Superior temporal gyrus (tissue), 1 donor: ENCODE measurements at regions not wholly inside any gene's neighbourhood (a gene's known extent, or its start where the extent isn't known, plus 50 kb on each side); places are given as distances from the start of the nearest gene placed in this dataset.
"Not testable (repeated sequence)": the region's sequence is repeated elsewhere in the genome, so short reads cannot be mapped to it uniquely, and the experiment has no call there.

Experiments
- DNase-seq: peaks from one replicate; pipeline ENCODE4 v3.0.0-alpha.2; 2016; ENCODE audit errors: extremely low spot score

DNA sequence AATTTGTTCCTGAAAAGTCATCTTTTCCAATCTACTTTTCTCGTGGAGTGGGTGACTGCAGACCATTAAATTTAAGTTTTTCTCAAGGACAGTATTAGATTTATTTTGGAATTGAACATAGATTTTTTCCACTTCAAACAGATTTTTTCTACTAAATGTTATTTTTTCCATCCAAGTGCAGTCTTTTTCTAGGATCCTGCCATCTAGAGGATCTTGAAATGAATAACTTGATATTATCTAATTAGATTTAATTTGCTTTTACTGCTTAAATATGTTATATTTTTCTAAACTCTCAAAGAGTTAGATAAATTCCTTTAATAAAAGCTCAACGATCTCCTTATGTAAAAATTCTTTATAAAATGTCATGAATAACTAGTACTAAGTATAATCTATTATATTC is 136.9 kb upstream of the PRR16 start:
- DNase-seq: no peak

DNA sequence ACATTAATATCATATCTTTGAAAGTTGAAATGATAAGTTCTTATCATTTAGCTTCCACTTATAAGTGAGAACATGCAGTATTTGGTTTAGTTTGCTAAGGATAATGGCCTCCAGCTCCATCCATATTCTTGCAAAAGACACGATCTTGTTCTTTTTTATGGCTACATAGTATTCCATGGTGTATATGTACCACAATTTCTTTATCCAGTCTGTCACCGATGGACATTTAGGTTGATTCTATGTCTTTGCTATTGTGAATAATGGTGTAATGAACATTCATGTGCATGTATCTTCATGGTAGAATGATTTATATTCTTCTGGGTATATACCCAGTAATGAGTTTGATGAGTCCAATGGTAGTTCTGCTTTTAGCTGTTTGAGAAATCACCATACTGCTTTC is 135.0 kb upstream of the PRR16 start:
- DNase-seq: no peak

- no peak for DNase-seq
Measured at GRCh38 chr5:120330558-120330957, 133.5 kb upstream of the PRR16 start.

DNA sequence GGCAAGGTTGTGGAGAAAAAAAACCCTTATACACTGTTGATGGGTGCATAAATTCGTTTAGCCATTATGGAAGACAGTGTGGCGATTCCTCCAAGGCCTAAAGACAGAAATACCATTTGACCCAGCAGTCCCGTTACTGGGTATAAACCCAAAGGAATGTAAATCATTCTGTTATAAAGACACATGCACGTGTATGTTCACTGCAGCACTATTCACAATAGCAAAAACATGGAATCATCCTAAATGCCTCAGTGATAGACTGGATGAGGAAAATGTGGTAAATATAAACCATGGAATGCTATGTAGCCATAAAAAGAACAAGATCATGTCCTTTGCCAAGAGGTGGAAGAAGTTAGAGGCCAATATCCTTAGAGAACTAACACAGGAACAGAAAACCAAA is 119.9 kb upstream of the PRR16 start:
- DNase-seq: no peak

DNA sequence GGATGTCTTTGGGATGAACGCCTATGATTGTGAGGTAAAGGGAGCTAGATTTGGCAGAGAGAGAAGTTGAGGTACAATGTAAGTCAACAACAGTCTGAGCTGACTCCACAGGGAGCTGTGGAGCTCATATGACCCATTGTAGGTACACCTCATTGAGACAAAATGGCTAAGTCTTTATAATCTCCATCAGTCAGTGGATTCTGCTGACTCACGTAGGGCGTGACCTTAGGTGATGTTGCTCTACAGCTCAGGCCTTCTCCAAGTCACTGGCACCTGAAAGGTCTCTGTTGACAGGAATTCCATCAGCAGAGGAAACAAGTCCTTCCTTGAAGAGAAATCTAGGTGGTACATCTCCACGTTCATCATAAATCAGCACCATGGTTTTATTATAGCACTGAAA is 118.2 kb upstream of the PRR16 start:
- no peak for DNase-seq

DNA sequence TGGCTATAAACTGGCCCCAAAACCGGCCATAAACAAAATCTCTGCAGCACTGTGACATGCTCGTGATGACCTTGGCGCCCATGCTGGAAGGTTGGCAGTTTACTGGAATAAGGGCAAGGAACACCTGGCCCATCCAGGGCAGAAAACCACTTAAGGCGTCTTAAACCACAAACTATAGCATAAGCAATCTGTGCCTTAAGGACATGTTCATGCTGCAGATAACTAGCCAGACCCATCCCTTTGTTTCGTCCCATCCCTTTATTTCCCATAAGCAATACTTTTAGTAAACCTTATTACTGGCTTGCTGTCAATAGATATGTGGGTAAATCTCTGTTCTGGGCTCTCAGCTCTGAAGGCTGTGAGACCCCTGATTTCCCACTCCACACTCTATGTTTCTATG is 113.0 kb upstream of the PRR16 start:
- DNase-seq: not testable (repeated sequence)

DNA sequence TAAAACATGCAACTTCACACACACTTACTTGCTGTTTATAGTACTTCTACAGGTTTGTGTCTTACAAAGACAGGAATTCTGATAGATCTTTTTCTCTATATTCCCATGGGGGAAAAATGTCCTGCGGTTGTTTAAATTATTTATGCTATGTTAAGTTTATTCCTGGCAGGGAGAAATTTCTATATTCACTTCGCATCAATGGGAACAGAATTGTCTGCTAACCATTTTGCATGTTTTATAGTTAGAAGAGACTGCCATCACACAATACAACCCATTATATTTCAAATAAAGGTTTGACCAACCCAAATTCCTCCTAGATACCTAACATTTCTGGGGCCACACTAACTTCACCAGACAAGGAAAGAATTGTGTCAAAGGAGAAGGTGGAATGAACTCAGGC is 110.0 kb upstream of the PRR16 start:
- no peak for DNase-seq

- DNase-seq: no peak
Measured at GRCh38 chr5:120358949-120359348, 105.2 kb upstream of the PRR16 start.

DNA sequence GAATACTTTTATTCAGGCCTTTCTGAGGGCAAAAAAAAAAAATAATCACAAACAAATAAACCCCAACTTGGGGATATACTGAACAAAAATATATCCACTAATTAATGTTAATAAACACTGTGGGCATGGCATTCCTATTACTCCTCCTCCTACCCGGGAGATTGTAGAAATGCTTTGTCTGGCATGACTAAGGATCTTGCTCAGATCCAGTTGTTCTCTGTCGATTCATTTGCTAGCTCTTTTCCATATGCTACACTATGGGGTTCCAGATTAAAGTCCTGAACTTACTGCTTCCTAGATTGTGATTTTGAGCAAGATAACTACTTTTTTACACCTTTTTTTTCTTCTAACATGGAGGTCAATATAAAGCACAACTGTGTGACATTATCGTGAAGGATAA is 102.2 kb upstream of the PRR16 start:
- no peak for DNase-seq

DNA sequence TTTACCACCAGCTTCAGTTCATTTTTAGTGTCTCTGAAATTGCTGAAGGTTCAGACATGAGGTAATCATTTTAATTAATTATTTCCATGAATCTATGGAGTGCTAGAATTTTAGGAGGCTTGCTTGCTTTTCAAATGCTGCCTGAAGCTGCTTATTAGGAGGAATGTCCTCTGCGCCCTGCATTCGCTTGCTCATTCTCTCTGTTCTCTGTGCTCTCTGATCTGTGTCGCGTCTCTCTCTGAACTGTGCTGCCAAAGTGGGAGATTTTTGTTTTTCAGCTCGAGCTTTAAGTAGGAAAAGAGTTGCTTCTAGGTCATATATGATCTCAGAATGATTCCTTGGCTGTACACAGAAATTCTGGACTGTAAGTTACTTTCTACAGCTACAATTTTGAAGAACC is 101.7 kb upstream of the PRR16 start:
- no peak for DNase-seq

DNA sequence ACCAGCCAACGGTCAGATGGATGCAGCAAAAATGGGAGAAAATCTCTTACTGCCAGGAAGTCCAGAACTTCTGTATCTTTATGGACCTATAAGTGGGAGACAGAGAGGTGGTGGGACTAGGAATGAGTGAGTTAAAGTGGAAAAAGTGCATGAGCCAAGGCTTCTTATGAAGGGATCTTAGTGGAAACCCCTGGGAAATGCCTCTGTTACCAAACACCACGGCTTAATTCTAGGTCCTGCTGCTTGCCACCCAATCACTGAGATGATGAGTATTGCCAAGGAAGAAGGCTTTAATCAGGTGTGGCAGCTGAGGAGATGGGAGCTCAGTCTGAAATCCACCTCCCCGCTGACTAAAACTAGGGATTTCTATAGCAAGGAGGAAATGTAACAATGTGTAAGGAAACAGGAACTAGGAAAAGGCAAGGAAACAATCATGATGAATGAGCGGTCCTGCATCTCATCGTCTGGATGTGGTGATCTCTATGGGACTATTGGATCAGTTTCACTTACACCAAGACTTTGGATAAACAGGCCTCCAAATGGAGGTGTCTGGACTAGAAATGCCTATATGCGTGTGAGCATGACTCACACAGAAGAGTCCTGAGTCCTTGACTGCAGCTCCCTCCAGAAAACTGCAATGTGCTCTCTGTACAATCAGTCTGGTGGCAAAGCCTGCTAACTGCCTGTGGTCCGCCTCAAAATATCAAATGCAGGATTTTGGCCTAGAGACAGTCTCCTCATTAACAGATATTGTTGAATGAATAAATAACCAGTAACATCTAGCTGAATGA is 98.2 kb upstream of the PRR16 start:
- DNase-seq: no peak

DNA sequence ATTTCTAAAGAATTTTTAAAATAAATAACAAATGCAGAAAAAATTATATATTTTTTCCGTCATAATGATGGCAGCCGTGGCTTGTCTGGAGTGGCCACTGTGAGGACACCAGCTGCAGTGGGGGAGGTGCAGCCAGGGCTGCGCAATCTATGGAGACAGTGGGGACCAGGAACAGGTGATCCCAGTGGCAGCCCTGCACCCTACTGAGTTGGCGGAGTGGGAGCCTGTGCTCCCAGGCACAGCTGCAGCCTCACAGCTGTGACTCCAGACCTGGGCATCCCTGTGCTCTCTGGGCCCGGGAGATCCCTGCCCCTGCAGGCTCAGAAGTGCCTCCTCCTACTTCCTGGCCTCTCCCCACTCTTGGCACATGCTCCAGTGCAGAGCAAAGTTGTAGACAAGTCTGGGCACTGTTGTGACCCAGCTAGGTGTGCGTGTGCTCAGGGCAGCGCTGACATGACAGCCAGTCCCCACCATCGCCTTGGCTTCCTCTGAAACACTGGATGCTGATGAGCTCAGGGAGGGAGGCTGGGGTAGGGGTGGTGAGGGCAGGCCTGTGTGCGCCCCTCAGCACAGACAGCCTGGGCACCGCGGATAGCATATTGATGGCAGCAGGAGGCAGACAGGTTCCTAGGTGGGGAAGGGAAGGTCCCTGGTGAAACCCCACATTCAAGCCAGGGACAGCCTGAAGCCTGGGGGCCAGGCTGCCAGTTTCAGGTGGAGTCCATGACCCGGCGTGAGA is 96.0 kb upstream of the PRR16 start:
- DNase-seq: no peak

DNA sequence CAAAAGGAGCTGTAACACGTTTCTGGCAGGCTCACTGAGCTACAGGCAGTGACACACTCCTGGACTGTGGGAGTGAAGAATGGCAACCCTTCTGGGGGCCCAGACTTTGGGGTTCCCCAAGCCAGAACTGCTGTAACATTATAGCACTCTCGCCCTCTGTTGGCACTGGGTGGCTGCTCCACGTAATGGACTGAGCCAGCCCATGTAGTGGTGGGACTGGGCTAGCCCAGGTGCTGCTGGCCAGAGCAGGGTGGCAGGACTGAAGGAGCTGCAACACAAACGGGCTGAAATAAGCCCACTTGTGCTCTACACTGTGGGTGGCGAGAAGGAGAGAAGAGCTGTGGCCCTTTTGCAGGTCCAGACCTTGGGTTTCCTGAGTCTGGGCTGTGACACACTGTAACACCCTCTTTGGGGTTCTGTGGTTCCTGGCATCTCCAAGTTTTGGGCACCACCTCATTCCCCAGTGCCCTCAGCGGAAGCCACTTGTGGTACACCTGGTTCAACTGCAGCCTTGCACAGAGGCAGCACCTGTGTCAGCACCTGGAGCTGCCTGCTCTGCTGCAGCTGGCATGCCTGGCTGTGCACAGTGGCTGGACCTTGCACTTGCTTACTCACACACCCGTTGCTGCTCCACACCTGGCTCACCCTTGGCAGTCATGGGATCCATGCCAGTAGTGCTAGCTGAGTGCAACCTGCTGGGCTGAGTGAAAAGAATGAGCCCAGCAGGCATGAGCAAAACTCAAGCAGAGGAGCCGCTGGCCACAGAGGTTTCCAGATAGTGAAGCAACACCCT is 95.0 kb upstream of the PRR16 start:
- DNase-seq: no peak

DNA sequence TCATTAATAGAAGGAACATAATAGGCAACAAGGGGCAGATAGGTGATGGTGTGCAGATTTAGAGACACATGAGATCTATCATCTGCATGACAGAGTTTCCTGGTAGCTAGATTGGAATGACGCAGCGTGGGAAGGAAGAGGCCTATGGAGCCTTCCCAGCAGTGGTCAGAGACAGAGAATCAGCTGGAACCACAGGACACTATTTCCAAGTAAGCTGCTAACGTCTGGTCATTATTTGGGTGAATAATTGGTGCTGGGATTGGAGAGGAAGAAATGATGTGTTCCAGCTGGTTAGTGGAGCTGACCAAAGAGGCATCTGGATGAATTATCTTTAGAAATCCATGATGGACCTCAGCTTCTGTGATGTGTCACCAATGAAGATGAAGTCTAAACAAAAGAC is 91.2 kb upstream of the PRR16 start:
- no peak for DNase-seq

GRCh38 chr5:120375248-120375647 is 88.9 kb upstream of the PRR16 start:
- DNase-seq: no peak

DNA sequence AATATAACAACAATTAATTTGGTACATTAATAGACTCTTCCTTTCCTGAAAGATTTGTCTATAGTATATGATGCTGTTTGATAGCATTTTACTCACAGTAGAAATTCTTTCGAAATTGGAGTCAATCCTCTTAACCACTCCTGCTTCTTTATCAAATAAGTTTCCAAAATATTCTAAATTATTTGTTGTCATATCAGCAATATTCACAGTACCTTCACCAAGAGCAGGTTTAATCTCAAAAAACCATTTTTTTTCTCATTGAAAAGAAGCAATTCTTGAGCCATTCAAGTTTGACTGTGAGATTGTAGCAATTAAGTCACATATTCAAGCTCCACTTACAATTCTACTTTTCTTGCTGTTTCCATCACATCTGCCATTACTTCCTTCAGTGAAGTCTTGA is 83.5 kb upstream of the PRR16 start:
- DNase-seq: no peak

- no peak for DNase-seq
Measured at GRCh38 chr5:120382833-120383232, 81.3 kb upstream of the PRR16 start.

GRCh38 chr5:120386981-120387380 is 77.1 kb upstream of the PRR16 start:
- no peak for DNase-seq

- no peak for DNase-seq
Measured at GRCh38 chr5:120388016-120388781, 75.9 kb upstream of the PRR16 start.

DNA sequence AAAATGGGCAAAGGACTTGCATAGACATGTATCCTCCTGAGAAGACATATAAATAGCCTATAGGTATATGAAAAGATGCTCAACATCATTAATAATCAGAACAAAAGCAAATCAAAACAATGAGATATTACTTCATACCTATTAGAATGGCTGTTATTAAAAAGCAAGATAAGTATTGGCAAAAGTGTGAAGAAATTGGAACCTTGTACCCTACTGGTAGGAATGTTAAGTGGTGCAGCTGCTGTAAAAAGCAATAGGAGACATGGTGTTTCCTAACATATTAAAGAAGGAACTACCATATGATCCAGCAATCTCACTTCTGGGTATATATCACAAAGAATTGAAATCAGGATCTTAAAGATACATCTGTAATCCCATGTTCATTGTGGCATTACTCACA is 69.8 kb upstream of the PRR16 start:
- no peak for DNase-seq

DNA sequence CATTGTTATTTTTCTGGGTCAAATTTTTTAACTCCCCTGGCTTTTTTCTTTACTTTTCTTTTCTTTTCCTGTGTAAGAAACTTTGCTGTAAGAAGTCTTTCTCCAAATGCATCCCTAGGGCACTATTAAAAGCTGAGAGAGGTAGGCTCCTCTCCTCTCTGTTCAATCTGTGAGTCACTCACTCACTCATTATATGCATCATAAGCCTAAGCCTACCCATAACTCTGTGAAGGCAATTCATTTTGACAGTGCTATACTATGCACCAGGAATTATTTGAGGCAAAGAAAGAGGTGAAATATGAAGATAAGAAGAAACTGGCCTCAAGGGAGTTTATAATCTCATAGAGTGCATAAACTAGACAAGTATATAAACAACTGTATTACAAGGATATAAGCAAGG is 67.9 kb upstream of the PRR16 start:
- no peak for DNase-seq

- no peak for DNase-seq
Measured at GRCh38 chr5:120400356-120400755, 63.7 kb upstream of the PRR16 start.
